Neuronal stem cell (in vitro differentiated cells): ENCODE measurements at regions not wholly inside any gene's neighbourhood (a gene's known extent, or its start where the extent isn't known, plus 50 kb on each side); places are given as distances from the start of the nearest gene placed in this dataset.

Experiments
- DNase-seq: peaks from one replicate; pipeline ENCODE4 v3.0.0-alpha.2; 2013; ENCODE audit warnings: low spot score
- H2AFZ ChIP-seq: one replicate; pipeline ENCODE4 v1.6.1; 2013; ENCODE audit warnings: mild to moderate bottlenecking, low read length, inconsistent platforms
- H2AK5ac ChIP-seq: 2 replicates; pipeline ENCODE4 v1.6.1; 2013; ENCODE audit warnings: low read depth, mild to moderate bottlenecking, inconsistent platforms, low read length, moderate library complexity, mixed read lengths
- H2BK120ac ChIP-seq: 2 replicates; pipeline ENCODE4 v1.6.1; 2013; ENCODE audit warnings: low read depth, mild to moderate bottlenecking, inconsistent platforms, low read length, moderate library complexity, mixed read lengths
- H2BK12ac ChIP-seq: one replicate; pipeline ENCODE4 v1.6.1; 2013; ENCODE audit warnings: low read length, inconsistent platforms
- H2BK15ac ChIP-seq: 2 replicates; pipeline ENCODE4 v1.6.1; 2013; ENCODE audit warnings: mild to moderate bottlenecking, low read length, inconsistent platforms, mixed read lengths
- H2BK5ac ChIP-seq: one replicate; pipeline ENCODE4 v1.6.1; 2013; ENCODE audit warnings: inconsistent platforms, mild to moderate bottlenecking, low read length, moderate library complexity
- H3K14ac ChIP-seq: one replicate; pipeline ENCODE4 v1.6.1; 2013; ENCODE audit warnings: low read length, inconsistent platforms
- H3K18ac ChIP-seq: 2 replicates; pipeline ENCODE4 v1.6.1; 2013; ENCODE audit warnings: low read length, inconsistent platforms
- H3K23ac ChIP-seq: 2 replicates; pipeline ENCODE4 v1.6.1; 2013; ENCODE audit warnings: low read depth, mild to moderate bottlenecking, mixed read lengths, low read length, inconsistent platforms; ENCODE audit not compliant: poor library complexity
- H3K27ac ChIP-seq: replicated peaks from 3 replicates; pipeline ENCODE4 v1.5.1; 2013; ENCODE audit warnings: low read length, inconsistent platforms
- H3K27me3 ChIP-seq, 3 experiments: 2 replicates each; pipeline ENCODE4 v1.6.1; 2013; ENCODE audit warnings: low read length in 3 of 3, mild to moderate bottlenecking in 2 of 3, inconsistent platforms in 1 of 3, low read depth in 1 of 3, mixed read lengths in 1 of 3, moderate library complexity in 1 of 3; ENCODE audit not compliant: control insufficient read depth in 3 of 3, insufficient read depth in 3 of 3
- H3K36me3 ChIP-seq, 2 donors: replicated peaks in 1 of 2; 2 replicates each; pipeline ENCODE4 v1.6.1; 2013; ENCODE audit warnings: low read length in 2 of 2; ENCODE audit not compliant: control insufficient read depth in 2 of 2, insufficient read depth in 2 of 2
- H3K4ac ChIP-seq: 2 replicates; pipeline ENCODE4 v1.6.1; 2013; ENCODE audit warnings: inconsistent platforms, mild to moderate bottlenecking, low read length, moderate library complexity
- H3K4me1 ChIP-seq, 2 donors: 1 replicate in 1 of 2; 2 replicates in 1 of 2; pipeline ENCODE4 v1.6.1; 2013; ENCODE audit warnings: low read length in 2 of 2, low read depth in 1 of 2; ENCODE audit not compliant: control insufficient read depth in 2 of 2, insufficient read depth in 1 of 2
- H3K4me2 ChIP-seq: one replicate; pipeline ENCODE4 v1.6.1; 2013; ENCODE audit warnings: mild to moderate bottlenecking, low read length, inconsistent platforms; ENCODE audit not compliant: insufficient read depth, poor library complexity, severe bottlenecking
- H3K4me3 ChIP-seq, 2 donors: 2 replicates each; pipeline ENCODE4 v1.5.1; 2013; ENCODE audit warnings: low read length in 2 of 2, mild to moderate bottlenecking in 2 of 2, inconsistent platforms in 1 of 2, moderate library complexity in 1 of 2
- H3K79me1 ChIP-seq: one replicate; pipeline ENCODE4 v1.6.1; 2013; ENCODE audit warnings: low read depth, mild to moderate bottlenecking, inconsistent platforms, low read length, moderate library complexity
- H3K9ac ChIP-seq: one replicate; pipeline ENCODE4 v1.6.1; 2013; ENCODE audit warnings: mild to moderate bottlenecking, low read depth, low read length, inconsistent platforms; ENCODE audit not compliant: poor library complexity
- H3K9me3 ChIP-seq, 2 donors: replicated peaks in 1 of 2; 2 replicates each; pipeline versions ENCODE3 to v1.6.1; 2013; ENCODE audit warnings: low read length in 2 of 2, mild to moderate bottlenecking in 2 of 2, inconsistent platforms in 1 of 2, low read depth in 1 of 2, mixed read lengths in 1 of 2, moderate library complexity in 1 of 2; ENCODE audit not compliant: control insufficient read depth in 2 of 2, insufficient read depth in 1 of 2
- H4K8ac ChIP-seq: one replicate; pipeline ENCODE4 v1.6.1; 2013; ENCODE audit warnings: low read depth, mild to moderate bottlenecking, inconsistent platforms, low read length, moderate library complexity
- H4K91ac ChIP-seq: one replicate; pipeline ENCODE4 v1.6.1; 2013; ENCODE audit warnings: low read length, low read depth, mild to moderate bottlenecking, inconsistent platforms; ENCODE audit not compliant: poor library complexity
- WGBS, 2 donors: extraction: QIAGEN DNeasy Blood & Tissue Kit; methylation state at CpG; one replicate each; pipeline ENCODE4 v1.1.7; 2013; ENCODE audit warnings: missing lambda C conversion rate in 2 of 2, mixed read lengths in 1 of 2; ENCODE audit not compliant: insufficient read length in 2 of 2, insufficient replicate concordance in 1 of 2; ENCODE audit errors: extremely low coverage in 2 of 2; 5-methylcytosine and 5-hydroxymethylcytosine counted together

- Histone ChIP-seq H2BK5ac (no peak overlapping the region), H4K91ac (no peak overlapping the region)
Measured at GRCh38 chr6:8733879-8734278, 298.5 kb upstream of the SLC35B3 start.

GRCh38 chr6:8731874-8732273 lies 296.5 kb upstream of the SLC35B3 start:
- Histone ChIP-seq H3K9me3 (no peaks in the 10 kb centered on the region), H2BK5ac (no peak overlapping the region), H2AK5ac (no peak overlapping the region), H3K27me3 (no peaks in the 10 kb centered on the region), H4K91ac (no peak overlapping the region), H3K79me1 (no peaks in the 10 kb centered on the region), H3K36me3 (no peaks in the 10 kb centered on the region), H2BK15ac (no peak overlapping the region), H3K4me3 (no peak overlapping the region), H3K14ac (no peak overlapping the region), H3K23ac (no peak overlapping the region), H2BK12ac (no peak overlapping the region), H3K18ac (no peak overlapping the region), H3K27ac (no peak overlapping the region), H2AFZ (no peak overlapping the region), H3K9ac (no peak overlapping the region), H2BK120ac (no peak overlapping the region), H4K8ac (no peak overlapping the region), H3K4me2 (no peak overlapping the region), H3K4ac (no peak overlapping the region), H3K4me1 (no peaks in the 10 kb centered on the region)
- no CpG with 5 or more reads among the region's 2 CpGs for WGBS, 2 donors
- no peak for DNase-seq

More at GRCh38 chr6:8733879-8734278, 298.5 kb upstream of the SLC35B3 start:
- Histone ChIP-seq H2BK15ac (no peak overlapping the region), H3K9me3 (no peaks in the 10 kb centered on the region), H2AK5ac (no peak overlapping the region), H3K4me2 (no peak overlapping the region), H2BK120ac (no peak overlapping the region), H3K27ac (no peak overlapping the region), H3K18ac (no peak overlapping the region), H3K14ac (no peak overlapping the region), H4K8ac (no peak overlapping the region), H3K4me3 (no peak overlapping the region), H2AFZ (no peak overlapping the region), H3K9ac (no peak overlapping the region), H3K79me1 (no peaks in the 10 kb centered on the region), H2BK12ac (no peak overlapping the region), H3K4ac (no peak overlapping the region), H3K23ac (no peak overlapping the region), H3K27me3 (no peaks in the 10 kb centered on the region), H3K36me3 (no peaks in the 10 kb centered on the region), H3K4me1 (no peaks in the 10 kb centered on the region)
- no peak for DNase-seq
- WGBS, 2 donors: no CpG with 5 or more reads among the region's 5 CpGs

- H3K23ac ChIP-seq: no peak overlapping the region
- no peak overlapping the region for H3K4me3 ChIP-seq
- H3K18ac ChIP-seq: no peak overlapping the region
- no peak overlapping the region for H2AFZ ChIP-seq
- H2BK12ac ChIP-seq: no peak overlapping the region
- H3K36me3 ChIP-seq: no peaks in the 10 kb centered on the region
- no peak overlapping the region for H2BK5ac ChIP-seq
- no peak overlapping the region for H3K14ac ChIP-seq
- H2AK5ac ChIP-seq: no peak overlapping the region
- no peaks in the 10 kb centered on the region for H3K79me1 ChIP-seq
- no peak overlapping the region for H4K8ac ChIP-seq
- H2BK120ac ChIP-seq: no peak overlapping the region
- DNase-seq: no peak
- H3K27ac ChIP-seq: no peak overlapping the region
- H3K4me1 ChIP-seq: no peaks in the 10 kb centered on the region
- no CpG with 5 or more reads among the region's 5 CpGs for WGBS, 2 donors
- H2BK15ac ChIP-seq: no peak overlapping the region
- no peak overlapping the region for H3K9ac ChIP-seq
- no peak overlapping the region for H3K4ac ChIP-seq
- H3K27me3 ChIP-seq: no peaks in the 10 kb centered on the region
- H3K9me3 ChIP-seq: no peaks in the 10 kb centered on the region
- H3K4me2 ChIP-seq: no peak overlapping the region
- no peak overlapping the region for H4K91ac ChIP-seq
Measured at GRCh38 chr6:8710668-8711431, 275.5 kb upstream of the SLC35B3 start.

- H3K4ac ChIP-seq: no peak overlapping the region
Measured at GRCh38 chr6:8707956-8708772, 272.8 kb upstream of the SLC35B3 start.

More at GRCh38 chr6:8707956-8708772, 272.8 kb upstream of the SLC35B3 start:
- peak; percentile 12 for DNase-seq
- Histone ChIP-seq H3K79me1 (no peaks in the 10 kb centered on the region), H4K91ac (no peak overlapping the region), H3K4me1 (peaks cover 0 to 3% of the 10 kb centered on the region in 2 donors), H2BK15ac (no peak overlapping the region), H3K27me3 (no peaks in the 10 kb centered on the region), H2BK120ac (no peak overlapping the region), H3K18ac (no peak overlapping the region), H3K23ac (no peak overlapping the region), H4K8ac (no peak overlapping the region), H3K27ac (no peak overlapping the region), H2AK5ac (no peak overlapping the region), H2AFZ (no peak overlapping the region), H3K14ac (no peak overlapping the region), H3K4me3 (no peak overlapping the region), H2BK12ac (no peak overlapping the region), H3K9ac (no peak overlapping the region), H2BK5ac (no peak overlapping the region), H3K9me3 (no peaks in the 10 kb centered on the region), H3K4me2 (no peak overlapping the region), H3K36me3 (no peaks in the 10 kb centered on the region)
- no CpG with 5 or more reads among the region's 7 CpGs for WGBS, 2 donors
